GM21786 (cell line): ENCODE measurements at regions not wholly inside any gene's neighbourhood (a gene's known extent, or its start where the extent isn't known, plus 50 kb on each side); places are given as distances from the start of the nearest gene placed in this dataset.

ENCODE experiments used
- ATAC-seq: cut with Tn5 transposase; IDR thresholded peaks from one replicate; pipeline ENCODE4 v1.9.1; 2021; ENCODE audit not compliant: unreplicated experiment

DNA sequence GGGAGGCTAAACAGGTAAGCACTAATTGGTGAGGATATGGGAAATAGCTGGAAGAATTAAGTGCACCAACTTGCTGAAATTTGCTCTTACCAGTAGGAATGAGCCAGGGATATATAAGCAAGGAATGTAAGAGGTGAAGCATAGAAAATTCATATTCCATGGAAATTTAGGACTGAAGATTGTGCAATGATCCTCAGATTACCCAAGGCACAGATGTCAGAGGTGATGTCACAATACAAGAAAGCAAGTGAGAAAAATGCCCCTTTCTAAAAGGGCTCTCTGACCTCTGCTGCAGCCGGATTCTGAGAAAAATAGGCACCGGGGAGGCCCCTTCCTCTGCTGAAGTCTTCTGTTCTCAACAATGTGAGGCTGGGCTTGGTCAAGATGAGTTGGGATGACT is 112.3 kb upstream of the ZNF678 start:
- no peak for ATAC-seq

DNA sequence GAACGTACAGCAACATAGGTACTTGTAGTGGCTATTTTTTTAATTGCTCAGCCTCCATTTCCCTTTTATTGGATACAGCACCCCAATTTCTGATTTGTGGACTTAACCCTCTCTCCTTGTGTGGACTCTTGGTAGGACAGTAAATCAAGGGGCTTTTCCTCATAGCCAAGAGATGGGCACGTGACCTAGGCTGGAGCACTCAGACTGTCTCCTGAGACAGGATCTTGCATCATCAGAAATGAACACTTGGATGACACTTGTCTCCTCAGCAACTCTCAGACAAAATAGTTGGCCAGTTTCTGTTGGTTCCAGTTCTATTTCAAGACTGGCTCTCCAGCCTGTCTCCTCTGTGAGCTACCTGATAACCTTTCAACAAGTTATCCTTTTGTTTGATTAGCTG is 112.9 kb upstream of the ZNF678 start:
- ATAC-seq, result no peak

DNA sequence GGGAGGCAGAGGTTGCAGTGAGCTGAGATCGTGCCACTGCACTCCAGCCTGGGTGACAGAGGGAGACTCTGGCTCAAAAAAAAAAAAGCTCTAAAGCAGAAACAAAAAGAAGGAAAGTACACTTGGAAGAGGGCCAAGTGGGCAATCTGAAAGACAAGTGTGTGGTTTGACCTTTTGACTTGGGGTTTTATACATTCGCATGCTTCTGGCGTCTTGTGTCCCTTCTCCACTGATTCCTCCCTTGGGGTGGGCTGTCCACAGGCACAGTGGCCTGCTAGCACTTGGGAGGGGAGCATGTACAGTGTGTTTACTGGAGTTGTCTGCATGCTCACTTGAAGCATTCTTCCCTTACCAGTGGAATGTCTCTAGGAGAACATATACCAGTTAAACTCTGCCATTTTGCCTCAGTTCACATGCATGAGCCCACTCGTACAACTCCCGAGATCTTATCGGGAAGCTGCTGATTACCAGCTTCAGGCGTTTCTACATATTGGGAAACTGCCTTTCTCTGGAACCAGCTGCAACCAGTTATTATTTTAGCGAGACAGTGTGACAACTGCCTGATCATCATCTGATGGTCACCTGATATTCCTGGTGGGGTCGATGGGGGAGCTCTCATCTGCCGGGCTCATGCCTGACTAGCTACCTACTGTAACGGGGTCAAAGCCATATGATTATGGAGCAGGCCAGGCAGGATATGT is 113.5 kb upstream of the ZNF678 start:
- ATAC-seq, result no peak

DNA sequence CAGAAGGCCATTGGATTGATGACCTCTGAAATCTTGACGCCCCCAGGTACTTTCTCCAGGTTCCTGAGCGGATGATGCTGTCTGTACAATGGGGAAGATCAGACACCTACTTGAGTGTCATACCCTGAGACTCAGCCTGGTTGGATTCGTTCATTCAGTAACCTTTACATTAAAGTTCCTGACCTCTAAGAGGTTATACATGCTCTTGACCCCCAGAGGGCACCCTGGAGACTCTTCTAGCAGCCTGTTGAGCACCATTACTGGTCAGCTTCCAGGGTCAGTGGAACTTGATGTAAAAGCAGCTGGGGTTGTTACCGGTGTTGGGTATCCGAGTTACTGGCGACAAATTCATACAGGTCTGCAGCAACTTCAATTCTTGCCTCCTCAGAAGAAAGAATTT is 114.3 kb upstream of the ZNF678 start:
- ATAC-seq, result peak; percentile 64

DNA sequence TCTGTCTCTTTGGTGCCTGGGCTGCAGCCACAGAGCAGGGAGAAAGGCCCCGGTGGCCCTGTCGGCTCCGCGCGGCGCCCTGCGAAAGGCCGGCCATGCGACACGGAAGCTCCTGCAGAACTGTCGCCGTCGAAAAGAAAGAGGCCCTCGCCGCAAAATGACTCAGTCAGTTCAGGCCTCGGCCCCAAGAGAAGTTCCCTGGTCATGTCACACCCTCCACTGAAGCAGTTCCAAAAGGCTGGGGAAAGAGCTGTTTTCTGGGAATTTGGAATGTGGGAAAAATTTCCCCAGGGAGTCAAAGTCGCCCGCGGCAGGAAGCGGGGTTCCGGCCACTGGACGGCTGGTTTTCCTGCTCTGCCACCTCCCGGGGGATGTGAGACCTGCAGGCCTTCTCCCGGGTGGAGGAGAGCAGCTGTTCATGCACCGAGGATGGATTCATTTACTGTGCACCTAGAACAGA is 115.8 kb upstream of the ZNF678 start:
- ATAC-seq, result no peak

DNA sequence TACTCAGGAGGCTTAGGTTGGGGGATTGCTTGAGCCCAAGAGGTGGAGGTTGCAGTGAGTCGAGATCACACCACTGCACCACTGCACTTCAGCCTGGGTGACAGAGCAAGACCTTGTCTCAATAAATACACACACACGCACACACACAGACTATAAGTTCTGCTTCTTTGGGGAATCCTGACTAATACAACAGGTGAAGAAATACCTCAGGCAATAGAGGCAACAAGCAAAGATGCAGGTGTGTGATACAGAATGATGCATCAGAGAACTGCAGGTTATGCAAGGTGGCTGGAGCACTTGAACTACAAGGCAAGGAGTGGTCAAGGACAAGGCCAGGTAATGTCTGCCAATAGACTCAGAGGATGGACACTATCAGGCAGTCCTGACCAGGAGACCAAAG is 117.6 kb upstream of the ZNF678 start:
- ATAC-seq, result no peak

DNA sequence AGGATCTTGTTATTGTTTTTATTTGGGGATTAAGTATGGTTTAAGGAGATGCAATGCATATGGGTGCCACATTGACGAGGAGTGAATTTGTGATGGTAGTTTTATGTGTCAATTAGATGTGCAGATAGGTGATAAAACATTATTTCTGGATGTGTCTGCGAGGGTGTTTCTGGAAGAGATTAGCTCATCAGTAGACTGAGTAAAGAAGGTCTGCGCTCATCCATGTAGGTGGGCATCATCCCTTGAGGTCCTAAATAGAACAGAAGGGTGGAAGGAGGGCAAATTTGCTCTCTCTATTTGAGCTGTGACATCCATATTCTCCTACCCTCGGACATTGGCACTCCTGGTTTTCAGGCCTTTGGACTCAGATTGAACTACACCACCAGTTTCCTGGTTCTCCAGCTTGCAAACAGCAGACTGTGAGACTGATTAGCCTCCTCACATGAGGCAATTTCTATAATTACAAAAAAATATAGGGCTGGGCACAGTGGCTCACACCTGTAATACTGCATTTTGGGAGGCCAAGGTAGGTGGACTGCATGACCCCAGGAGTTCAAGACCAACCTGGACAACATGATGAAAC is 118.2 kb upstream of the ZNF678 start:
- ATAC-seq, result no peak

DNA sequence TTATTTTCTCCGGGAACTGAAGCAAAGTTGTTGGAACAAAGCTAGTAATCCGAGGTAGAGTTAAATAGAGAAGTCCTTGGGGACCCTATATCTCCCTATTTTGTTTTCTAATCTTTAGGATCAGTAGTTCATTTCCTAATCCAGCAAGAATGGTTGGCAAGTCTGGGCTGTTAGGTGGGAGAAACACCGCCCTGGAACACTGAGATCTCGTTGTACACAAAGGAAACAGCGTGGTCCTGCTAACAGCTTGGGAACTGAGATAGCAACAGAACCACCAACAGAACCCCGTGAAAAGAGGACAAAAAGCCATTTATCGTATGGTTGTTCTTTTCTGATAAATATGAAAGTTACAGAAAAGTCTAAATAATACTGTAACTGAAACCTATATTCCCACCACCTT is 121.9 kb upstream of the CDC42BPA start:
- ATAC-seq, result no peak

DNA sequence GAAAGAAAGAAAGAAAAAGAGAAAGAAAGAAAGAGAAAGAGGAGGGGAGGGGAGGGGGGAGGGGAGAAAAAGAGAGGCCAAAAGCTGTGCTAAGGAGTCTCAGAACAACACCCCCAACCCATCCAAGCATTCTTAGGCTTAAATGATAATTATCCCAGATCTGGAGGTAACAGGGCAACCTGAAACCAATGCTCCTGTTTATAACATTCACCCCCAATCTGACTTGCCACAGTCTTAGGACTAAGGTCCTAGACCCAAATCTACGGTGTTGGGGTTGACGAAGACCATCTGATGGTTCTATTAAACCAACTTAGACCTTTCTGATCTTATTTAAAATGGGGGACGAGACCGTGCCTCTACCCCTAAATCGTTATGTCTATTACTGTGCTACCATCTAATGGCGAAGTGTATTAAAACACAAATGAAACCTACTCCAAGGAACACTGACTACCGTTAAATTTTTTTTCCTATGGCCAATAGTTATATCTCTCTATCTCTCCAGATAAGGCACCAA is 119.3 kb upstream of the CDC42BPA start:
- no peak for ATAC-seq

DNA sequence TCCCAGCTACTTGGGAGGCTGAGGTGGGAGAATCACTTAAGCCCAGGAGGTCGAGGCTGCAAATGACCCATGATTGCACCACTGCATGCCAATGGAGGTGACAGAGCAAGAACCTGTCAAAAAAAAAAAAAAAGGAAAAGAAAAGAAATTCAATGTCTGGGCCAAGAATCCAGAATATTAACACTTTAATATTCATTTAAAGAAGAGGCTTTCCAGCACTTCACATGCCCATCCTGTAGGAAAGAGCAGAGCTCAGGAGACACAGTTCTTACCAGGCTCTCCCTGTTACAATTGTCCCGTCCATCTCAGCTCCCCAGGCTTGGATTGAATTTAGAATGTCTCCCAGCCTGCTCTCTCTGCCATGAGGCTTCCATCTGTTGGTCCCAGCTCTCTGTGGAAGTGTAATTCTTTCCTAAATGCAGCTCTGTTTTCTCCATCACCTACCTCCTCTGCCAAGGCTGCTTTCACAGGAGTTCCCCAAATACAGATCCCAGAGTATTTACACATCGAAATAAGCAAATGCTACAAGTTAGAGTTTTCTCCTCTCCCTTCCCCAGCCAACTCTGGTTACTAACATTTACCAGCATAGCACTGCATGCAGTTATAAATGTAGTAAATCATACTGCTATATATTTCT is 116.6 kb upstream of the CDC42BPA start:
- no peak for ATAC-seq

DNA sequence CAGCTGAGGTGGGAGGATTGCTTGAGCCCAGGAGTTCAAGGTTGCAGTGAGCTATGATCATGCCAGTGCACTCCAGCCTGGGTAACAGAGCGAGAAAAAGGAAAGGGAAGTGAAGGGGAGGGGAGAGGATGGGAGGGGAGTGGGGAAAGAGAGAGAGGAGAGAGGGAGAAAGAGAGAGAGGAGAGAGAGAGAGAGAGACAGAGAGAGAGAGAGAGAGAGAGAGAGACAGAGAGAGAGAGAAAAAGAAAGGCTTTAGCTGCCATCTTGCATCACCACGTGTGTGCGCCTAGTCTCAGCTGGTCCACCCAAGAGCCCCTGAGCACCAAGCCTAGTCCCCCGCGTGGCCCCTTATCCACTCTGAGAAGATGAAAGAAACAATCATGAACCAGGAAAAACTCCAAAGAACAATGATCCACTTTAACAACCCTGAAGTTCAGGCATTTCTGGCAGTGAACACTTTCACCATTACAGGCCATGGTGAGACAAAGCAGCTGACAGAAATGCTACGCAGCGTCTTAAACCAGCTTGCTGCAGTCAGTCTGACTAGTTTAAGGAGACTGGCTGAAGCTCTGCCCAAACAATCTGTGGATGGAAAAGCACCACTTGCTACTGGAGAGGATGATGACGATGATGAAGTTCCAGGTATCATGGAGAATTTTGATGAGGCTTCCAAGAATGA is 115.5 kb upstream of the CDC42BPA start:
- ATAC-seq, result no peak

DNA sequence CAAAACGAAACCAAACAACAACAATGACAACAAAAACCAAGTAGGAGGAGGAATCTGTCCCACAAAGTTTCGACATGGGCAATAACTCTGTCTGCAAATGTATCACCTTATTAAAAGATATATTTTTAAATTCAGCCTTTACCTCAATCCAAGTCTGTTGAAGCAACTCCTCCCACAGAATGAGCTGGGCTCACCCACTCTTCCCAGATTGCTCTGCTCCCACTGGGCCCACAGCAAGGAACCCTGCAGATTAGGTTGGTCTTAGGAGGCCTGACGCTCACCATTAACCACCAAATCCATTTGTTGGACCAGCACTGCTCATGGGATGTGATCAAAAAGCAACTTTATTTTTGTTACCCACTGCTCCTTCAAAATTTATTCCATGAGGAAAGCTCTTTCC is 114.7 kb upstream of the CDC42BPA start:
- ATAC-seq, result no peak

DNA sequence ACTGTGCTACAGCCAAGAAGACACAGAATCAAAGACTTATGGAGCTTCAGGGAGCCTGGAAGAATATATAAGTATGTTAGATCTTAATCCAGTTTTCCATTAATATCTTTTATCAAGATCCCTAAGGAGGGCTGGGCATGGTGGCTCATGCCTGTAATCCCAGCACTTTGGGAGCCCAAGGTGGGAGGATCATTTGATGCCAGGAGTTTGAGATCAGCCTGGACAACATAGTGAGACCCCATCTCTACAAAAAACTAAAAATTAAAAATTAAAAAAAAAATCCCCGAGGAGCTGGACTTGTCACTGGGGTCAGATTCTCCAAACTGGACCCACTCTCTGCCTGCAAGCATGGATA is 113.9 kb upstream of the CDC42BPA start:
- no peak for ATAC-seq

DNA sequence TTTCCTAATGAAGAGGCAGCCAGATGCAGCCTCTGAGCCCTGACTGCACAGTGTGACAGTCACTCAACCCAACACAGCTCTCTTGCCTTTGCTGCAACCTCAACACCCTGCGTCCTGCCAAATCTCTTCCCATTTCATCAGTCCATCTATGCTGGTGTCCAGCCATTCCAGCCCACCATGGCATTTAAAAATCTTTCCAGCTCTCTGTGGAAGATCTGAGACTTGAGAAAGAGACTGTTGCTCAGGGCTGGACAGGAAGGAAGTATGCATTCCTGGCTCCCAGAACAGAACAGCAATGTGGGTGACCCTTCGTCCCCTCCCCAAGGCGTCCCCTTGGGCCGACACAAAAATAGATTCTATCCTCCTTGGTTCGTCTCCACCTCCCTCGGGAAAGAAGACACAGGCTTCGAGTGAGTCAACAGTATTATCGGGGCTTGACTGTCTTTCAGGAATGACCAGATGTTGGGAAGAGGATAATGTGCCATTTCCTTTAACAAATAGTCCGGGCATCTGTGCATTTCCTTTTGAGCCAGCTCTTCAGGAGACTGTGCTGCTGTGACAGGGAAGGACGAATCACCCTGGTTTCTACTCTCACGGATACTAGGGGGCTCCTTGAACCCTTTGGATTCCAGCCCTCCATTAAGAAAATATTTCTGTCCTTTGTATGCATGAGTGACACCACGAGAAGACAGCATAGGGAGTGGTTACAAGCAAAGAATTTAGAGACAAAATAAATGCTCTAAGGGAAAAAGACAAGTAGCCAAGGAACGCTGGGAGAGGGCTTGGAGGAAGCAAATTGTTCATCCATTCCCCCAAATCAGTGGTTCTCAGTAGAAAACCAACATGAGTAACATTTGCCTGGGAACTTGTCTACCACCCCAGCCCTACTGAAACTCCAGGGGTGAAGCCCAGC is 111.4 kb upstream of the CDC42BPA start:
- ATAC-seq, result no peak

DNA sequence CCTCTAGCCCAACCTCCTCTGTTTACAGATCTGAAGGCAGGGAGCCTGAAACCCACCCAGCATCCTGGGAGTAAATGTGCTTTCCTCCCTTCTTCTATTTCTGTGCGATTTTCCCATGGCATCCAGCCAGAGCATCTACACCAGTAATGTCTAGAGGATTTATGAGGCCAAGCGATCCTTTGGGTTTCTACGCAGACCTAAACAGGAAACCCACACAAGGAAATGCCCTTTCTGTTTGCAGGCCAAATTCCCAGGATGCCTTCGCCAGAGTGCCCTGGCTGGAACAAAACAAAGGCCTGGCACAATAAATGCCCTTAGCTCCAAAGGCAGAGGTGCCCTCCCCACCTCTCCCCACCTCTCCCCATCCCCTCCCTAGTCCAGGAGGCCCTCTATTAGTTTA is 110.5 kb upstream of the CDC42BPA start:
- no peak for ATAC-seq

DNA sequence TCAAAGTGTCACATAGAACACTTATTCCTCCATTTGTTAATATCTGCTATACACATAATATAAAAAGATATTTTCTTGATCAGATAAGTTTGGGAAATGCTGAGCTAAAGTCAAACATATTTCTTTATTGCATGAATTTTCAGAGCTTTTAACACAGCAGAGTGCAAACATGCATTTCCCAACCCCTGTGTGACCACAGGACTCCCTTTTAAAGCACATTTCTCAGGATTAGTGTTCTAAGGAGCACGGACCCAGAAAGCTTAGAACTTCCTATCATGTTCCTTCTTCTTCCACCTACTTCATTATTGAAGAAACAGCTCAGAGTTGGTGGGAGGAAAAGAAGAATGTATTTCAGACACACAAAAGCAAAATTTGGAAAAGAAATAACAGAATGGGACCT is 109.1 kb upstream of the CDC42BPA start:
- ATAC-seq, result no peak

DNA sequence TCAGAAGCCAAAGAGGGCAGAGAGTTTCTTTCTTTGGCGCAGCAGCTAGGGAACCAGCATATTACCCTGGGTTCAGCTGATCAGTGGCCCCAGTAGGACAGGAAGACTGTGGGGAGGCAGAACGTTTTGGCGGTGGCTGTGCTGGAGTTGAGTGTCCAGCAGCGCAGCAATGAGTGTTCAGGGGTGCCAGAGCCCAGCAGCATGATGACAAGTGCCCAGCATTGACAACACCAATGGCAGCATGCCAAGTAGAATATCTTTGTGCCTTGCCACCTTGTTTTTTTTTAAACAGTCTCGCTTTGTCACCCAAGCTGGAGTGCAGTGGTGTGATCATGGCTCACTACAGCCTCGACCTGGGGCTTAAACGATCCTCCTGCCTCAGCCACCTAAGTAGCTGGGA is 106.7 kb upstream of the CDC42BPA start:
- ATAC-seq, result no peak

DNA sequence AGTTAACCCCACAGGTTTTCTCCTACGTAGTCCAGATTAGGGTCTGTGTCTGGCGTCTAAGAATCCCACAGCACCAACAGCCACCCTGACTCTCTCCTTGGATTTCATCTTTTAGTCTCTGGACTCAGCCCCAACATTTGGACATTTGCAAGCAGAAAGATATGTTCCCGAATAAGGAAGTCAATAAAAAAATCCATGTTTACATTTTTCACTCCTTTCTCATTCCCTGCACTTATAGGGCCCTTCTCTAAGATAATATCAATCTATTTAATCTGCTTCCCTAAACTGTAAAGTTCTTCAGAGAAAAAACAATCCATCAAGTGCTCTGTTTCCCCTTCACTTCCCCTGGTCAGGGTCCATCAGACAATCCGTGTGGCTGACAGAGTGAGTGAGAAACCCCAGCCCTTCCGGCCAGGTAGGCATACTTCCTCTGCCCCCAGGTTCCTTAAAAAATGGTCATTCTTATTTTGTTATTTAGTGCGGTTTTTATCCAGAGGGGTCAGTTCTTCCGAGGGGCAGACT is 105.9 kb upstream of the CDC42BPA start:
- no peak for ATAC-seq

DNA sequence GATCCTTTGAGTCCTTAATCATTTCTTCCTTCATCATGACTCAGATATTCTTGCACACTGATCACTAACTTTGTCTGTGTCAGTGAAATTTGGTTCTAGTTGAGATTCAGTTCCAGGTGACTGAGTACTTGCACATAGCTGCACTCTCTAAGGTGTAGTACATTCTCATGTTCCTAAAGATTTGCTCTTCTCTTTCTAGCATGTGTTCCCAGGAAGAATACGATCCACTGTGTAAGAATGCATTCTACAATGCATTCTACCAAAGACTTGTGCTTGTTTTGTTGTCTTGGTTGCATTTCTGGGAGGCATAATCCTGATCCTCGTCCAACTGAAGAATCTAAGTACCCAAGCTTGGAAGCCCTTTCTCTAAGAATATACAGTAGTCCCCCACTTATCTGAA is 104.3 kb upstream of the CDC42BPA start:
- ATAC-seq, result no peak

DNA sequence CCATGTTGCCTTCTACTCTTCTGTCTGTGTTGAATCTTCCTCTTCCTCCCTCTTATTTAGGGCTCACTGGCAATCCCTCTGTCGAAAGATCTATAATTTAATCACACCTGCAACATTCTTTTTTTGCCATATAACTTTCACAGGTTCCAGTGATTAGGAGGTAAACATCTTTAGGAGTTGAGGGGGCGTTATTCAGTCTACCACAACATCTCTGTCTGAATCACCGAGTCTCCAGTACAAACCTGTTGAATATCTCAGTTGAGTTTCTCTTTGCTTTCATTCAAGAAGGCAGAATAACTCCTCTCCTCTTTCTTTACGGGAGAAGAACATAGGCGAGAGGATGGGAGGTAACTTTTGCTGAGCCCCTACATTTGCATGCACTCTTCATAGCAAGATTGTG is 101.9 kb upstream of the CDC42BPA start:
- ATAC-seq, result no peak
